Stimulated activated CD4-positive, alpha-beta T cell treated with anti-CD3 and anti-CD28 coated beads, Interleukin-2, amount 100 ng/mL, for 4 hours (primary cell): ENCODE measurements at regions not wholly inside any gene's neighbourhood (a gene's known extent, or its start where the extent isn't known, plus 50 kb on each side); places are given as distances from the start of the nearest gene placed in this dataset.

Experiments used
- DNase-seq: peaks from one replicate; pipeline ENCODE4 v3.0.0-alpha.2; 2020; ENCODE audit warnings: low read depth

DNA sequence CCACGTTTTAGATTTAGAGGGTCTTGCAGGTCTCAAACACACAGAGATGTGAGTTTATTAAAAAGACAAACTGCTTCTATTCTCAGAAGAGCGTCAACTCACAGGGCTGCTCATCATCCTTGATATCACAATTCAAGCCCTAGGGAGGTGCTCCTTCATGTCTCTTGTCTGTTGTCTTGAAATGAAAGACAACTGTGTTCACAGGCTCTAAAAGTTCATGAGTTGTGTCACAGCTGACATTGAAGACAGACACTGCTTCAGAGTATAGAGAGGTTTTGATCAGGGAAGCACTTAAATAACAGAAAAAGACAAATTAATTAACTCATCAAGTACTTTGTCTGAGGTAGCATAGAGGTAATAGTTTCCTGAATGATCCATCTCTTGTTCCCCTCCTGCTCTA lies 1917.6 kb upstream of the WWC1 start:
- no peak for DNase-seq

- no peak for DNase-seq
Measured at GRCh38 chr5:166377756-166378155, 1913.7 kb upstream of the WWC1 start.

GRCh38 chr5:166379517-166379916 lies 1911.9 kb upstream of the WWC1 start:
- DNase-seq, result no peak

DNA sequence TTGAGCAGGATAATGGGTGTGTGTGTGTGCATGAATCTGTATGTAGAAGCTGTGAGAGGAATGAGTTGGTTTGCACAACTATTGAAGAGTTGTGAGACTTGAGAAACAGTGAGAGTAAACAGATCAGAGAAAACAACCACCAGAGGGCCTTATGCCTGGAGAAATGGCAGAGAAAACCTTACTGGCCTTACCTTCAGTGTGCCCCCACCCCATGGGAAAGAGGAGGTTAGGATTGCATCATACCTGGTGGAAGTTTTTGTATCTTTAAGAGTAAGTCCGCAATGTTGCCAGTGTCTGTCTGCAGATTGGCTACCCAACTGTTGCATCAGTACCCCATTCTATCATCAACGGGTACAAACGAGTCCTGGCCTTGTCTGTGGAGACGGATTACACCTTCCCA lies 1909.4 kb upstream of the WWC1 start:
- DNase-seq, result no peak

DNA sequence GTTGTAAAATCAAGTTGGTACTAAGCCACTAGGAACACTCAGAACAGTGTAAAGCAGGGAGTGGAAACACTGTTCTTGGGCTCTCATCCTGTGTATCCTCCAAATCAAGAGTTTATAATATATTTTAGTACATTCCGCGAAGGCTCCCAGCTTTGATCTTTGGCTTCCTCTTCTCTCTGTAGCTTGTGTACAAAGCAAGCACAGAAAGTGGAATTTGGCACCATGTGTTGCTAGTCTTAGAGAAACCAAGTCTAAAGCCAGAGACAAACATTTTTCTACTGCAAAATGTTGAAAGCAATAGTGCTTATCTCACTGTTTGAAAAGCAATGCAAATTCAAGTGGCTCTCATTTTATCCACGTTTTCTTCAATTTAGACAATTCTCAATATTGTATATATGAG lies 1893.3 kb upstream of the WWC1 start:
- DNase-seq, result no peak

DNA sequence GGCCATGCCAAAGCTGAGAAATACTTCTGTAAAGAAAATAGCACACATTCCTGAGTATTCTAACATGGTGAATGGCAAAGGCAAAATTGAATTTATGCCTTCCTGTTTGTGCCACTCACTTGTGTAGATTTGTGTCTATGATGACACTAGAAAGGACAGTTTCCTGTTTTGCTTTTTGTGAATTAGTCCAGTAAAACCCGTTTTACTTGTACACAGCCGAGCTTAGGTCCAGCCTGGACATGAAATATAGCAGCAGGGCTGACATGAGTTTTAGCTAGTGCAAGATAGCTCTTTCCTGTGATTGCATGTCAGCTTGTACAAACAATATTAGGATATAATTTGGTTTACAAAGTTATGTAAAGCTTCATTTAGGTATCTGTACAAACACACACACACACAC lies 1891.7 kb upstream of the WWC1 start:
- DNase-seq, result no peak

DNA sequence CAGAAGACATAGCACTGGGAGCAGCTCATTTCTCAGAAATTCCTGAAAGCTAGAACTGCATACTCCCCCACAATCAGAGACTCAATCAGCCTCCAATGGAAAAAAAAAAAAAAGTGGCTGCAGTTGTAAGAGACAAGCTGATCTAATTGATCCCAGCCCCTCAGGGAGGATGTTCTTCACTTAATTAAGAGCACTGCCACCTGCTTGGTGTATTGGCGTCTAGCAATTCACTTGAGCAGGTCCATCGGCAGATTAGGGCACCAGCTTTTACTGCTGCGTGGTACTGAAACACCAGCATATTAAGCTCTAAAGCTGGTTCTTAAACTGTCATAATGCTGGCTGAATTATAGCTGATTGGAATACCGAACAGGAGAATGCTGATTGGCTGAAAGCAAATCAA lies 1890.1 kb upstream of the WWC1 start:
- no peak for DNase-seq

GRCh38 chr5:166412191-166412590 lies 1879.3 kb upstream of the WWC1 start:
- no peak for DNase-seq

DNA sequence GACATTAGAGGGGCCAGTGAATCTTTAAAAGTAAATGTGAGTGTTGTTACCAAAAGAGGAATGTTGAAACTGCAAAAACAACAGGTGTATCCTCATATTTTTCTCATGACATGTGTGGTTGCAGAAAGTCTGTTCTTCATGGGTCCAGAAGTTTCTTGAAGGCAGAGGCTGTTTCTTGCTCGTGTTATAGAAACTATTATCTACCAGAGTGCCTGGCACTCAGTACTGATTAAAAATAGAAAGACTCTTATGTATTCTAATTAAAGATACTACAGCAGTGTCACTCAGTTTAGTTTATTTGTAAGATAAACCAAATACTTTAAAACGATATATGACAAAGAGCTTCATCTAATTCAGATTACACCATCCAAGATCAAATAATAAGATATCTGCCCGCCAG lies 1864.2 kb upstream of the WWC1 start:
- no peak for DNase-seq

GRCh38 chr5:166428264-166428803 lies 1863.1 kb upstream of the WWC1 start:
- DNase-seq, result no peak

DNA sequence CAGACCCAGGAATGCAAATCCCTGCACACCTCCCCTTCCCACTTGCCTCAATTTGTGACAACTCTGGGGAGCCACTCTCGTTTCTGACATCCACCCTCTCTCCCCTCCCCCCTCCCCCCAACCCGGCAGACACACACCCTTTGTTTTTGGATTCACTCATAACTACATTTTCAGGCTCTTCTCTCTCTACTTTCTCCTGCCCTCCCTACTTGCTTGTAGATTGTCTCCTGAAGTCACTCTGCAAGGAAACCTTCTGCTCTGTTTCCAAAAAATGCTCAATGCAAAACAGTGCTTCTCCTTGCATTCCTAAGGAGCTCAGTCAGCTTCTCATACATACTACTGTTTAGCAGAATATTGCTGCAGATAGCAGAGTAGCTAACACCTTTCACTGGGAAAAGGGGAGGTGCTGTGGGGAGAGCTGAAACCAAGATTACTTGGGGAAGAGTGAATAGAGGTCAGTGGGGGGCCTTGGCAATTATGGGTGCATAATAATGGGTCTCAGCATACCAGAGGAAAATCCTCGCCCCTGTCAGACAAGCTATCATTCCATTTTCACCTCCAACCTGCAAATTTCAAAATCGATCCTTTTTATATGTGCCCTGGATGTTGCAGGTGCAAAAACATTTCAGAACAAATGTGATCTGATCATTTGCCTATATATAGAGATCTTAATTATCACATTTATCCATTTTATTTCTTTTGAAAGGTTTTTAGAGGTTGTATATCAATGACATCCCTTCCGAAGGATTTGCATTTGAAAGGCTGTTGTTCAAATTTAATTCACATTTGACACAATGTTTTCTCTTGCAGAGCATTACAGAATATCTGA lies 1860.7 kb upstream of the WWC1 start:
- no peak for DNase-seq

DNA sequence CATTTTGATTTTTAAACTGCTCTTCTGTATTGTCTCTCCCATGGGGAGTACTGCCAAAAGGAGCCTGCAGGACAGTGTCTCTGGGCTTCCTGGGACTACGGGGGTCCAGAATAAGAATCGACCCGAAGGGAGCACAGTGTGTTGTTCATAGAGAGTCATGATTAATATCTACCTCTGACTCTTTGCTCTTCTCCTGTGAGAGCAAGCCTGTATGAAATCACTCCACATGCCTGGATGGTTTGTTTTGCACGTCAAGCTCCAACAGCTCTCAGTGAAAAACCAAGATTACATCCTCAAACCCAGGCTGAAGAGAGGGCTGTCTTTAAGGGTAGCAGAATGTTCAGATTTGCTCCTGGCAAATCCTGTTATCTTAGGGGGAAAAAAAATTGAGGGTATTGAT lies 1860.0 kb upstream of the WWC1 start:
- DNase-seq, result no peak

DNA sequence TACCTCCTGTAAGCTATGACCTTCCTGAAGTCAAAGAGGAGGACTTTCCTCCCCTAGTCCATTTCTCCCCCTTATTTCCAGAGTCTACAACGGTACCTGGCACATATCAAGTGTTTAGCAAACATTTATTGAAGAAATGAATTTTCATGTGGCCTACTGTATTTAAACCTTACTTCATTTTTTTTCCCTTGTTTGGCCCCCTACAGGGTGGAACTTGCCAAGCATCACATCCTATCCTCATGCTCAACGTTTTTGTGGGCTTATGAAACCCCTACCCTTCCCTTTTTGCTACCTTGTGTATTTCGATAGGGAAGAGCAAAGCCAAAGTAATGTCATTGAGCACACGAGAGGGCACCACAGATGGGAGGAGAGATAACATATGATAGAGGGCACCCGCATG lies 1857.8 kb upstream of the WWC1 start:
- no peak for DNase-seq

- DNase-seq, result no peak
Measured at GRCh38 chr5:166436872-166437271, 1854.6 kb upstream of the WWC1 start.

- no peak for DNase-seq
Measured at GRCh38 chr5:166486348-166486747, 1805.1 kb upstream of the WWC1 start.

DNA sequence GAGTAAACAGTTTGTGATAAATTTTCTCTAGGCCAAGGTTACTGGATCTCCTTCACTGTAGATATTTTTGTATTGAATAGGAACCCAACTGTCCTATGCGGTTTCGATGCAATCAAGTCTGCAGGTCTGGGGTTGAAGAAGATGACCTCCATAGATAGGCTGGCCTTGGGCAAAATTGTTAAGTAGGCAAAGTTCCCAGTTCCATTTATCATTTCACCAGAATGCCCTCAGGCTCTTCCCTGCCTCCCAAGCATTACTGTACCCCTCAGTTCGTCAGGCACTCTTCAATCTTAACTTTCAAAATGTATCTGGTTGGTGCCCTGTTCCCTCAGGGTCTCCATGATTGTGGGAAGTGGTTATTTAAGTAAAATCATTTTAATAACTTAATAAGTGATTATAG lies 1802.9 kb upstream of the WWC1 start:
- no peak for DNase-seq

DNA sequence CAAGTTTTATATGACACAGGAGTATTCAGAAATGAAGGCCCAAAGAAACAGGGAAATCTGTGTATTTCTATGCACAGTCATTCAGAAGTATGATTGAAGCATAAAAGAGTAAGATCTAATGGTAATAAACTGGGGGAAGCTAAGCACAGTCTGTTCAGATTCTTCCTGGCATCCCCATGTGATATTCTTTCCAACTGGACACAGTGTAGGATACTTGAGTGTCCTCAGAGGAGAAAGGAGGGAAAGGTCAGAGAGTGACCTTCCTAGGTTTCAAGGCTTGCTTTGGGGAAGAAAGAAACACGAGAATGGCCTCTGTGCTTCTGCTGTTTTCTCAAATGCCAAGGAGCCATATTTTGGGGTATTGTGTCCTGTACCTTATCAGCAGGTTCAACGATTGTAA lies 1798.4 kb upstream of the WWC1 start:
- no peak for DNase-seq

DNA sequence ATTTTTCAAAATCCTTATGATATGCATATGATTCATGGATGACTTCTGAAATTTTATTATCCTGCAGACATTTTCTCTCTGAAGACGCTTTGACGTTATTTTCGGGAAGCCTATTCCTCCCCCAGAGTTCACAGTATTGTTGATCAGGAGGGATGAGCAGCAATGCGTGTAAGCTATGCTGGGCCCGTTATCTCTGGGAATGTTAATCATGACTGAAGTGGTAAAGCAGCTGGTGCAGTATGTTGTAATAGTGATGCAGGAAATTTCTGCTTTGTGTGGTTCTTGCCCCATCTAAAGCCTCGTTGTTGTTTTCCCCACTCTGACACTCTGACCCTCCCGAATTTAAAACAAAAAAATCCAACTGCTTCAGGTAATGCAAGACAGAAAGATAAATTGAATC lies 1797.8 kb upstream of the WWC1 start:
- DNase-seq, result no peak

- DNase-seq, result no peak
Measured at GRCh38 chr5:166497496-166498104, 1793.8 kb upstream of the WWC1 start.

GRCh38 chr5:166499447-166500240 lies 1791.8 kb upstream of the WWC1 start:
- DNase-seq, result no peak

DNA sequence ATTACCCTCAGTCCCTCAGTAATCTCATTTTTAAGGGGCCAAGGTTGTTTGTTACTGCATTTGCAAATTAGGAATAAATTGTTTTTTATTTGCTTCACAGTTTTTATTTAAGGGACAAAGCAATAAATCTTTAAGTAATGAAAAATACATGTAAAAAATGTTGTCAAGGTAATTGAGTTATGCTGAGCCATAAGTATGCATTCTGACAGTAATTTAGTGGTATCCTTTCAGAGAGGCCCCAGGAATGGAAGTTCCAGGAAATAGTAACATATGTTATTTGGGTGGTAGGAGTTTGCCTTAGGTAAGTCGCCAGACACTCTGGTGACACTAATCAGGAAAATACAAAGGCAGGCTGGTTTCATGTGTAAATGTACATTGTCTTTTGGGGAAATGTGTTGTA lies 1787.9 kb upstream of the WWC1 start:
- no peak for DNase-seq

DNA sequence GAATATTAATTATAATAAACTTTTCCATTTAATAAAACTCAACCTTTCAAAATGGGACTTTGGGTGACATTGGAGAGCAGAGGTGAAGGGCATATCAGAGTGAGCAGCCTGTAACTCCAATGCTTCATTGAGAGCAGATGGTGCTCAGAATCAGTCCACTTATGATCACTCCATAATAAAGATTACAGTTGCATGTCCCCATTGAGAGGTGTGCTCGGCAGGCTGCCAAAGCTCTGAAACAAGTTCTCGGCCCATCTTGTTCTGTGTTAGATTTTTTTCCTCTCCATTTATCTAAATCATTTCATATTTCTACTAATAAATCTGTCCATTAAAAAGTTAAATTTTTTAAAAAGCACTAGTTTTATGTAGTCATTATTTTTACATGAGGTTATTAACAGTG lies 1786.4 kb upstream of the WWC1 start:
- no peak for DNase-seq

- no peak for DNase-seq
Measured at GRCh38 chr5:166505544-166505943, 1785.9 kb upstream of the WWC1 start.
